GM23248 (cell line): ENCODE measurements at regions not wholly inside any gene's neighbourhood (a gene's known extent, or its start where the extent isn't known, plus 50 kb on each side); places are given as distances from the start of the nearest gene placed in this dataset.

Experiments used
- DNase-seq: peaks from one replicate; pipeline ENCODE4 v3.0.0-alpha.2; 2015
- H2AFZ ChIP-seq: fragments of 200-600 bp; sonication (generic); 2 replicates; pipeline ENCODE4 v1.6.1; 2016; ENCODE audit warnings: antibody characterized with exemption
- H3F3A ChIP-seq: fragments of 200-600 bp; sonication (generic); 2 replicates; pipeline ENCODE4 v1.6.1; 2016; ENCODE audit warnings: mild to moderate bottlenecking, antibody characterized with exemption, mixed run types; ENCODE audit not compliant: insufficient read depth
- H3K27ac ChIP-seq: fragments of 200-600 bp; sonication (generic); 2 replicates; pipeline ENCODE4 v1.5.1; 2016; ENCODE audit warnings: mild to moderate bottlenecking
- H3K27me3 ChIP-seq: fragments of 200-600 bp; sonication (generic); replicated peaks from 2 replicates; pipeline ENCODE4 v1.6.1; 2016; ENCODE audit warnings: mild to moderate bottlenecking; ENCODE audit not compliant: insufficient read depth
- H3K36me3 ChIP-seq: fragments of 200-600 bp; sonication (generic); 2 replicates; pipeline ENCODE4 v1.6.1; 2016; ENCODE audit warnings: low read depth, mild to moderate bottlenecking
- H3K4me1 ChIP-seq: fragments of 200-600 bp; sonication (generic); 2 replicates; pipeline ENCODE4 v1.6.1; 2016; ENCODE audit warnings: mild to moderate bottlenecking; ENCODE audit not compliant: insufficient read depth
- H3K4me2 ChIP-seq: fragments of 200-600 bp; sonication (generic); one replicate; pipeline ENCODE4 v1.6.1; 2016; ENCODE audit warnings: mild to moderate bottlenecking; ENCODE audit not compliant: unreplicated experiment
- H3K4me3 ChIP-seq: fragments of 200-600 bp; sonication (generic); 2 replicates; pipeline ENCODE4 v1.5.1; 2016; ENCODE audit warnings: mild to moderate bottlenecking
- H3K79me2 ChIP-seq: fragments of 200-600 bp; sonication (generic); 2 replicates; pipeline ENCODE4 v1.6.1; 2016; ENCODE audit warnings: mild to moderate bottlenecking; ENCODE audit not compliant: insufficient read depth
- H3K9ac ChIP-seq: fragments of 200-600 bp; sonication (generic); 2 replicates; pipeline ENCODE4 v1.6.1; 2016; ENCODE audit warnings: mild to moderate bottlenecking
- H3K9me2 ChIP-seq: fragments of 200-600 bp; sonication (generic); 2 replicates; pipeline ENCODE4 v1.6.1; 2016; ENCODE audit warnings: mixed run types, mild to moderate bottlenecking, moderate library complexity; ENCODE audit not compliant: insufficient read depth
- H3K9me3 ChIP-seq: fragments of 200-600 bp; sonication (generic); one replicate; pipeline ENCODE4 v1.6.1; 2017; ENCODE audit warnings: low read depth
- H4K20me1 ChIP-seq: fragments of 200-600 bp; sonication (generic); 2 replicates; pipeline ENCODE4 v1.6.0; 2016; ENCODE audit not compliant: insufficient read depth
- EZH2 ChIP-seq: fragments of 200-600 bp; sonication (generic); IDR thresholded peaks from 2 replicates; pipeline ENCODE4 v1.6.1; 2018; ENCODE audit warnings: antibody characterized with exemption, mild to moderate bottlenecking; ENCODE audit not compliant: insufficient read depth, poor library complexity, severe bottlenecking
- EZH2phosphoT487 ChIP-seq: fragments of 200-600 bp; sonication (generic); IDR thresholded peaks from 2 replicates; pipeline ENCODE4 v1.6.1; 2018; ENCODE audit warnings: antibody characterized with exemption, moderate library complexity, mild to moderate bottlenecking, low read depth; ENCODE audit not compliant: insufficient read depth
- WGBS, 2 experiments: methylation state at CpG; one replicate each; pipeline ENCODE4 v1.1.6; 2015 to 2017; ENCODE audit warnings: low lambda C conversion rate in 2 of 2, low coverage in 1 of 2; ENCODE audit errors: missing lambda C conversion rate in 2 of 2; 5-methylcytosine and 5-hydroxymethylcytosine counted together
- in situ Hi-C: fragments of 300-500 bp; cut with MboI; formaldehyde crosslinking; loops from 2 replicates; pipeline ENCODE4 v1.15.0; 2020

DNA sequence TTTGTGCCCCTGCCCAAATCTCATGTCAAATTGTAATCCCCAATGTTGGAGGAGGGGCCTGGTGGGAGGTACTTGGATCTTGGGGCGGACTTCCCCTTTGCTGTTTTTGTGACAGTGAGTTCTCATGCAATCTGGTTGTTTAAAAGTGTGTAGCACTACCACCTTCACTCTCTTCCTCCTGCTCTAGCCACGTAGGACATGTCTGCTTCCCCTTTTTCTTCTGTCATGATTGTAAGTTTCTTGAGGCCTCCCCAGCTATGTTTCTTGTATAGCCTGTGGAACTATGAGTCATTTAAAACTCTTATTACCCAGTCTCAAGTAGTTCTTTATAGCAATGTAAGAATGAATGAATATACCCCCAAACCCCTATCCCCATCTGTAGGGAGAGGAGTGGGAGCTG lies 1013.7 kb upstream of the MAP3K7 start:
- no peaks in the 10 kb centered on the region; the same call in 1 of the 2 replicates for H3K9me2 ChIP-seq
- no peaks in the 10 kb centered on the region for H3K4me1 ChIP-seq
- no peaks in the 10 kb centered on the region for H4K20me1 ChIP-seq
- in situ Hi-C loops = no loop called here
- WGBS, 2 experiments = 7 to 10% methylated on average over 2 of the region's 2 CpGs
- no peaks in the 10 kb centered on the region for H3K79me2 ChIP-seq
- H3K9me3 ChIP-seq = no peaks in the 10 kb centered on the region
- no peaks in the 10 kb centered on the region for H3F3A ChIP-seq
- no peak overlapping the region for H3K9ac ChIP-seq
- no peaks in the 10 kb centered on the region for H3K27me3 ChIP-seq
- no peak overlapping the region for H3K27ac ChIP-seq
- H3K4me2 ChIP-seq = no peak overlapping the region
- no peak for TF ChIP-seq EZH2phosphoT487
- TF ChIP-seq EZH2 = no peak
- no peak overlapping the region for H3K4me3 ChIP-seq
- DNase-seq = no peak
- H2AFZ ChIP-seq = no peak overlapping the region
- H3K36me3 ChIP-seq = no peaks in the 10 kb centered on the region

- Histone ChIP-seq H3K27ac (no peak overlapping the region), H4K20me1 (no peaks in the 10 kb centered on the region), H2AFZ (no peak overlapping the region), H3K79me2 (no peaks in the 10 kb centered on the region), H3K9me3 (no peaks in the 10 kb centered on the region), H3K9me2 (no peaks in the 10 kb centered on the region), H3K4me2 (no peak overlapping the region), H3K27me3 (no peaks in the 10 kb centered on the region), H3K4me1 (no peaks in the 10 kb centered on the region), H3K9ac (no peak overlapping the region), H3F3A (no peaks in the 10 kb centered on the region), H3K36me3 (no peaks in the 10 kb centered on the region), H3K4me3 (no peak overlapping the region)
- no peak for DNase-seq
- WGBS, 2 experiments = 12 to 21% methylated on average over 3 of the region's 3 CpGs
- in situ Hi-C loops = no loop called here
- TF ChIP-seq EZH2phosphoT487 (no peak), EZH2 (no peak)
Observed at GRCh38 chr6:91590191-91590590, 1003.3 kb upstream of the MAP3K7 start.

DNA sequence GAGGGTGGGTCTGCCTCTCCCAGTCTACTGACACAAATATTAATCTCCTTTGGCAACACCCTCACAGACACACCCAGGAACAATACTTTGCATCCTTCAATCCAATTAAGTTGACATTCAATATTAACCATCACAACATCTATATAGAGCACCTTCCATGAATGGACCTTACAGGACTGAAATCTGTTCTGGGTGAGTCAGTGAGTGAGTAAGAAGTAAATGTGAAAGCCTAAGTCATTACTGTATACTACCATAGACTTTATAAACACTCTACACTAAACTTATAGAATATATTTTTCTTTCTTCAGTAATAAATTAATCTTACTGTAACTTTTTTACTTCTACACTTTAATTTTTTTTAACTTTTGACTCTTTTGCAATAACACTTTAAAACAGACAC lies 993.8 kb upstream of the MAP3K7 start:
- in situ Hi-C loops = no loop called here
- Histone ChIP-seq H3K36me3 (no peaks in the 10 kb centered on the region), H3K9ac (no peak overlapping the region), H3K4me1 (no peaks in the 10 kb centered on the region), H3K27me3 (no peaks in the 10 kb centered on the region), H3K79me2 (no peaks in the 10 kb centered on the region), H2AFZ (no peak overlapping the region), H3F3A (no peaks in the 10 kb centered on the region), H3K27ac (no peak overlapping the region), H4K20me1 (no peaks in the 10 kb centered on the region), H3K9me2 (no peaks in the 10 kb centered on the region), H3K9me3 (no peaks in the 10 kb centered on the region), H3K4me3 (no peak overlapping the region), H3K4me2 (no peak overlapping the region)
- no peak for DNase-seq
- TF ChIP-seq EZH2phosphoT487 = no peak
- no peak for TF ChIP-seq EZH2

GRCh38 chr6:91575032-91575431 lies 988.2 kb upstream of the MAP3K7 start:
- WGBS, 2 experiments = 14 to 15% methylated on average over 1 of the region's 1 CpG
- DNase-seq = no peak

DNA sequence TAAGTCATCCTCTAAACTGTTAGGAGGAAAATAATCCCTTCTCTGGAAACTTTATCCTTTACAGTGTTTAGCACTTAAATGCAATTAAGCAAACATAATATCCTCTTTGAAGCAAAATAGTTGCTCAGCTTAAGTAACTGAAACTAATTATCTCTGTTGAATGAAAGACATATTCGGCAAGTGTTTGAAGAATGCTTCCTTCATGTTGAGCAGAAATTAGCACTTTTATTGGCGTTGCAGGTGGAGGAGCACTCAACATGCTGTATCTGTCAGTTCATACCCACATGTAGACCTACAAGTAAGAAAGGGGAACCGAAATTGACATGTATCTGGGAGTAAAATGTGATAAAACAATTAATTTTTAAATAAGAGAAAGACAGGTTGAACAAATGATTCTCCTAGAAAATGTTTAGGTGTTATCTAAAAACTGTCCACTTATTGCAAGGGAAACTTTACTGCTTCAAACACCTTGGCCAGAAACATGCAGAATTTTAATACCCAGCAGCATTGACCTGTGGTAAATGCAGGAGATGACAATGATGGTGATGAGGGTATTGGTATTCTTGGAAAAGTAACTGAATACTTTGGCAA lies 987.0 kb upstream of the MAP3K7 start:
- Histone ChIP-seq H2AFZ (no peak overlapping the region), H3K27ac (no peak overlapping the region), H3F3A (no peaks in the 10 kb centered on the region), H3K27me3 (no peaks in the 10 kb centered on the region), H3K9ac (no peak overlapping the region), H3K4me2 (no peak overlapping the region), H3K9me2 (no peaks in the 10 kb centered on the region), H3K79me2 (no peaks in the 10 kb centered on the region), H4K20me1 (no peaks in the 10 kb centered on the region), H3K4me1 (no peaks in the 10 kb centered on the region), H3K36me3 (no peaks in the 10 kb centered on the region), H3K9me3 (no peaks in the 10 kb centered on the region), H3K4me3 (no peak overlapping the region)
- TF ChIP-seq EZH2phosphoT487 (no peak), EZH2 (no peak)
- no peak for DNase-seq
- in situ Hi-C loops = no loop called here
- whole genome bisulfite sequencing, 2 experiments = 6 to 11% methylated on average over 3 of the region's 3 CpGs

More at GRCh38 chr6:91575032-91575431, 988.2 kb upstream of the MAP3K7 start:
- Histone ChIP-seq H3K79me2 (no peaks in the 10 kb centered on the region), H3F3A (no peaks in the 10 kb centered on the region), H3K9ac (no peak overlapping the region), H3K9me3 (no peaks in the 10 kb centered on the region), H4K20me1 (no peaks in the 10 kb centered on the region), H3K27ac (no peak overlapping the region), H2AFZ (no peak overlapping the region), H3K27me3 (no peaks in the 10 kb centered on the region), H3K36me3 (no peaks in the 10 kb centered on the region), H3K4me3 (no peak overlapping the region), H3K9me2 (no peaks in the 10 kb centered on the region), H3K4me2 (no peak overlapping the region), H3K4me1 (no peaks in the 10 kb centered on the region)
- TF ChIP-seq EZH2phosphoT487 = no peak
- TF ChIP-seq EZH2 = no peak
- in situ Hi-C loops = no loop called here
